ENCODE measurements at regions not wholly inside any gene's neighbourhood (a gene's known extent, or its start where the extent isn't known, plus 50 kb on each side); places are given as distances from the start of the nearest gene placed in this dataset.

GRCh38 chr6:4587171-4587570, 189.0 kb upstream of the CDYL start:
- no peak for DNase-seq (ENCODE audit: low read depth)

- no peak for DNase-seq (ENCODE audit: low read depth)
Observed at GRCh38 chr6:4586469-4586859, 189.7 kb upstream of the CDYL start.

DNA sequence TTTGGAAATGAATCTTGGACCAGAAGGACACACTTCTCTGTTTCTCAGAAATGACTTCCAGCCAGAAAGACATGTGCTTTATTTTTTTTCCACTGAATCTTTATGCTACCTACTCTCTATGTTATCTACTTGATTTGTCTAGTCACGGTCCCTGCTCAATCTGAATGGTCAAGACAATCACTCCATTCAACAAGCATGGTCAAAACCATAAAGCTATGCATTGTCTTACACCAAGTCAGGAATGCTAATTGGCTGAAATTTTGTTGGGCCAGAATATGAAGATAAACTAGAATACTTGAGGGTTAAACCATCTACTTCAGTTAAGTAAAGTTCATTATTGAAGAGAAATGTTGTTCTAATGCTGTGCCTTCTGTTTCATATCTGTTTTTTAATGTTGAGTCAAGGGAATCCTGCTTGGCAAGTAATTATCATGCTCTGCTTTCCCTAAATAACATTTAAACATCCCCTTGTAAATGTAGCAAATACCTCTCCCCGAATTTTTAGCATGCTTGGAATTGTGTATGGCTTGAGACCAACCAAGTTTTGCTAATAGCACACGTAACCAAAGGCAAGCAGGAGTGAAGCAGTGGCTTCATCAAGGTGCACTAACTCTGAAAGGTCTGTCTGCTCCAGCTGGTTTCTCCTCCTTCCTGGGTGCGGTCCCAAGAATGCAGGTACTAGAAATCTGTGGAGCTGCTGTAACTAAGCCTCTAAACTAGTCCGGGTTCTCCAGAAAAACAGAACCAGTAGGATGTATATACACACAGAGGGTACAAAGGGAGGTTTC, 190.3 kb upstream of the CDYL start:
- DNase-seq (ENCODE audit: low read depth) = no peak

- no peak for DNase-seq (ENCODE audit: low read depth)
Observed at GRCh38 chr6:4584801-4585200, 191.4 kb upstream of the CDYL start.

GRCh38 chr6:4582506-4583417, 193.4 kb upstream of the CDYL start:
- no peak for DNase-seq (ENCODE audit: low read depth)

- DNase-seq (ENCODE audit: low read depth) = no peak
Observed at GRCh38 chr6:4581468-4582385, 194.5 kb upstream of the CDYL start.

GRCh38 chr6:4580361-4580760, 195.8 kb upstream of the CDYL start:
- DNase-seq (ENCODE audit: low read depth) = no peak

- DNase-seq (ENCODE audit: low read depth) = no peak
Observed at GRCh38 chr6:4577406-4577805, 198.8 kb upstream of the CDYL start.

- DNase-seq (ENCODE audit: low read depth) = no peak
Observed at GRCh38 chr6:4575714-4576113, 200.5 kb upstream of the CDYL start.

GRCh38 chr6:4574007-4574406, 202.2 kb upstream of the CDYL start:
- no peak for DNase-seq (ENCODE audit: low read depth)

- no peak for DNase-seq (ENCODE audit: low read depth)
Observed at GRCh38 chr6:4571011-4571410, 205.2 kb upstream of the CDYL start.

DNA sequence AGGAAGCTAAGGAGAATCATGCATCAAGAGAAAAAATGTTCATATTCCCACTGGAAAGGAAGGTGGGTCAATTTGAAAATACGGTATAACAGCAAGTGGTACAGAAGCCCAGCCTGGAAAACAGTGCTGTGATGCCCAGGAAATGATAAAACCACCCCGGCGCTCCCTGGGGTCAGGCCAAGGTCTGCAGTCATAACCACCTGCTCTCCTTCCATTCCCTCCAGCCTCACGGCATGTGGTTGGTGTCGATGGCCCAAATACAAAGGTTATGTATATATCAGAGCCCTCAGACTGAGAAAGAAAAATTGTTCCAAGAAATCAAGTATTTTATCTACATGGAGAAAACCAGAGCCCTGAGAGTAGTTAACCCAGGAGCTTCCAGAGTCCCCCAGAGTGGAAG, 208.1 kb upstream of the CDYL start:
- no peak for DNase-seq (ENCODE audit: low read depth)

GRCh38 chr6:4567141-4567540, 209.1 kb upstream of the CDYL start:
- DNase-seq (ENCODE audit: low read depth) = no peak

- no peak for DNase-seq (ENCODE audit: low read depth)
Observed at GRCh38 chr6:4565301-4566250, 210.6 kb upstream of the CDYL start.

- DNase-seq (ENCODE audit: low read depth) = no peak
Observed at GRCh38 chr6:4564801-4565271, 211.4 kb upstream of the CDYL start.

GRCh38 chr6:4563877-4564276, 212.3 kb upstream of the CDYL start:
- DNase-seq (ENCODE audit: low read depth) = no peak

GRCh38 chr6:4563156-4563555, 213.0 kb upstream of the CDYL start:
- DNase-seq (ENCODE audit: low read depth) = no peak

GRCh38 chr6:4561773-4562400, 214.3 kb upstream of the CDYL start:
- DNase-seq (ENCODE audit: low read depth) = no peak

GRCh38 chr6:4561078-4561435, 215.1 kb upstream of the CDYL start:
- no peak for DNase-seq (ENCODE audit: low read depth)

All from stimulated activated CD4-positive, alpha-beta T cell treated with anti-CD3 and anti-CD28 coated beads, Interleukin-2, amount 100 ng/mL, for 4 hours (primary cell).